Suppressor macrophage (primary cell): ENCODE measurements at regions not wholly inside any gene's neighbourhood (a gene's known extent, or its start where the extent isn't known, plus 50 kb on each side); places are given as distances from the start of the nearest gene placed in this dataset.
"Not testable (repeated sequence)": the region's sequence is repeated elsewhere in the genome, so short reads cannot be mapped to it uniquely, and the experiment has no call there.

Source experiments
- DNase-seq, 4 experiments: peaks; one replicate each; pipeline ENCODE4 v3.0.0-alpha.2; 2020 to 2022

DNA sequence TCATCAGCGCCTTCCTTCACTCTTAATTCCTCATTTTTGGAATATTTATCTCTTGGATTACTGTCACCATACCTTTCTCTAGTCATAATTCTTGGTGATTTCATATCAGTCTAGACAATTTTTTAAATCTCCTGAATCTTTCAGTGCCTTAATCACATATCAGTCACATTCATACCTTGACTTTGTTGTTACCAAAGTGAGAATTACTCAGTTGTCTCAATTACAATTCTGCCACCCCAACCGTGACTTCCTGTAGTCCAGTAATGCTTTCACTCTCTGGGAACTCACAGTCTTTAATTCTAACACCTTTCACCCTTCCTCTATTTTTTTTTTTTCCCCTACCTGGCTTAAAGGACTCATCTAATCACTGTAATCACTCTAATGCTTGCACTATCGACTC is 1275.3 kb upstream of the TENM3 start:
- no peak for DNase-seq

- no peak for DNase-seq
Observed at GRCh38 chr4:180973894-180974293, 1269.3 kb upstream of the TENM3 start.

DNA sequence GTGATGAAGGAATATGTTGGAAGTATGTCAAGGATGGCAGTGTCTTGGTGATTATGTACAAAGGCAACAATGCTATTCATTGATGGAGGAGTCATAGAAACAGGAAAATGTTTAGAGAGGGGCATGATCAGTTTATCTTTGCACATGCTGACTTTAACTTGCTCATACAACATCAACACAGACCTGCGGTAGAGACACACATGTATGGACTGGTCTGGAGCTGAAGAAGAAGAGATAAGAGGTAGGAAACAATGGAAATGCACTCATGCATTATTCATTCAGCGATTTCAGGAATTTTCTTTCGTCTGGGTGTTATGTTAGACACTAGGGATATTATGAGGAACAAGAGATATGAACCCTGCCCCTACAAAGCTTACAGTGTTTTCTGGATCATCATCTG is 1252.3 kb upstream of the TENM3 start:
- no peak for DNase-seq

DNA sequence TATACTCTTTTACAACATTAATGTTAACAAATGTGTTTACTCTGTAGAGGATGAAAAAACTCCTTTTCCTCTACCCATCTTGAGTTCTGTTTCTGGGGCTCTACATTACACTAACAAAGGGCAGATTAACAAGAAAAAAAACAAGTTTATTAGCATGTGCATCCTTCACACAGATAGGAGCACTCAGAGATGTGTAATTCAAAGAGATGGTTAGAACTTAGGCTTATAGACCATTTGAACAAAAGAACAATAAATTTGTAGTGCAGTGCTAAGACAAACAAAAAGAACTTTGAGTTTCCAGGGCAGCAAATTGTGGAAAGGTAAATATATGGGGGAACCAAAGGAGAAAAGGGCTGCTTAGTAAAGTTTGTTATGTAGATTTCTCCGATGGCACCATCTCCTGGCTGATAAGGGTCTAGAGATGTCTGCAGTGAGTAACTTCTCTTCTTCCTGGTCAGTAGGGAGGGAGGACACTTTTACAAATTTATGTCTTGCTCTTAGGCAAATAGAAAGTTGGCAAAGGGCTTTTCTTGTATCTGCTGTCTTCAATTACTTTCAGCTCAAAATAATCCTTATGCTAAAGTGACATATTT is 1249.9 kb upstream of the TENM3 start:
- DNase-seq, result no peak

GRCh38 chr4:180994722-180995121 is 1248.5 kb upstream of the TENM3 start:
- no peak for DNase-seq

- DNase-seq, result no peak
Observed at GRCh38 chr4:180999217-180999616, 1244.0 kb upstream of the TENM3 start.

- DNase-seq, result no peak
Observed at GRCh38 chr4:181004056-181004455, 1239.1 kb upstream of the TENM3 start.

DNA sequence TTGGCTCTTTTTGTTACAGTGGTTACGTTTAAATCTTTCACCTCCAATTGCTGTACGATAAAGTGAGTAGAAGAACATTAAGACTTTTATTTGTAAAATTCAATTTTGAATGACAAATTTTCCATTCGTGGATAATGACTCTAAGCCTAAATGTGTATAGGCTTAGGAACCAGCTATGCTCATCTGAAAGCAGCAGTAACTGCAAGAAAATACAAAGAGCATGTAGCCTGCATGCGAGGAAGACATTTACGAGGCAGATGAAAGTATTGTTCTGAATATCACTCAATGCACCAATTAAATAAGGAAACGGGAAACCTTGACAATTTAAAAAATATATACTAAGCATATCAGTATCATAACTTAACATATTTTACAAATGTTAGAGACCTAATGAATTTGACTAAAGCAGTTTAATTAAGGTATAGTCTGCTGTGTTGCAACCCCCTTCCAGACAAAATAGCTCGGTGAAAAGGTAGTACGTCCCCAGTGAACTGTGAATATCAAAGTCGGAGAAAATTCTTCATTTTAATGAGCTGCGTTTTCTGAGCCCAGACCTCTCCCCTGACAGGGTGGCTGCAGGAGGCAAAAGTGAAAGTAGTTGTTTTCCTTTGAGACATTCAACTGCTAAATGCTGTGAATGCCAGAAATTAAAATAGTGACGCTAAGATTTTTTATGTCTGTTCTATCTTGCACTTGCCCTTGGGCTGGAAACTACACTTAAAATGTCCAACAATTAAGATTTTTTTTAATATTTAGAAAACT is 1236.5 kb upstream of the TENM3 start:
- no peak for DNase-seq

DNA sequence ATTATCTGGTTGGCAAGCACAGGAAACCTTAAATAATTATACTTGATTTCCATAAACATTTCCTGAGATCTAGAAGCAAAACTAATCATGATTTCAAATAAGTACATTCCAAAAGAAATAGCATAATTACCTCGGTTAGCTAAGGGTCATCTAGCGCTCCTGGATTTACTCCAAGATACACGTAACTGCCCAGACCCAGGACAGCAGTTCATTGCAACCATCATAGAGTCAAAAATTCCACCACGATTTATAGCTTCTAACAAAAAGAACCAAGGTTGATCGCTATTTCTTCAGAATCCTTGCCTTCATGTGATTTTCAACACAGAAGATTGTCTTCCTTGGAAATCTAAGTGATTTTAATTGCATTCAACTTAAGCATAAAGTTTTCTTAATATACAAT is 1235.5 kb upstream of the TENM3 start:
- DNase-seq, result no peak

DNA sequence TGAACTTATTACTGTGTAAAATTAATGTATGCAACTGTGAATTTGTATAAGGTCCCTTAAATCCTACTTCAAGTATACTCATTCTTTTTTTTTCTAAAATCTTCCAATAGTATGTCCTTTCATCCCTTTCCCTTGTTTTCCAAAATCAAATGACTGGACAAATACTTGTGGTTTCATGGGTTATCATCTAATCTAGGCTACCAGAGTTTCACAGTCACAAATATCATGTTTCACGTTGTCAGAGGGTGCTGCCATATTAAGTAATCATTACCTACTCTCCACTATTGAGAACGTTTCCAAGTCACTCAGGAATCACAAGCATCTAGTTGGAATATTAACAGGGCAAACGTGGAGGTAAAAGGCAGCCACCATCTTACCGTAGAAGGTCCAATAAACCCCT is 1235.0 kb upstream of the TENM3 start:
- no peak for DNase-seq

DNA sequence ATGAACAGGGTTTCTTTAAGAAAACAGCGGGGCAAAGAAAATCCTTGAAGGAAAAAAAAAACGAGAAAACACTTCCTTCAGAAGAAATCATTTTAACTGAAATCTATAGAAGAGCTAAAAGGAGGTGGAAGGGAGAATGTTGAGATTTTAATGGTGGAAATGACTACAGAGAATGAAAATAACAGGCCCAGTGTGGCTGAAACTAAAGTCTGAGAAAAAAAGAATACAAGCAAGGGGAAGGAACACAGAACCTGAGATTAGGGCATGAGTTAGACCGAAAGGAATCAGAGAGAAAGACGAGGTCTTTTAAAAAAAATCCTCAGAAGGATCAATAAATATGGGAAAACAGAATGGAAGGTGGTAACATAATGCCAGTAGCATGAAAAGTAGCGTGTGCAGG is 1230.0 kb upstream of the TENM3 start:
- DNase-seq, result no peak

DNA sequence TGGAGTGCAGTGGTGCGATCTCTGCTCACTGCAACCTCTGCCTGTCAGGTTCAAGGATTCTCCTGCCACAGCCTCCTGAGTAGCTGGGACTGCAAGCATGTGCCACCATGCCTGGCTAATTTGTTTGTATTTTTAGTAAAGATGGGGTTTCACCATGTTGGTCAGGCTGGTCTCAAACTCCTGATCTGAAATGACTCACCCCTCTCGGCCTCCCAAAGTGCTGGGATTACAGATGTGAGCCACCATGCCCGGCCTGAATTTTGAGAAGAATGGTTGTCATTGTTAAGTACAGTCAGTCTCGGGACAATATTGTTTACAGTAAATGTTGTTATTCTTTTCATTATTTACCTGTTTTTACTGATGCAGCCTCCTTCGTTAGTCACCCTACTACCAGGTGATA is 1226.2 kb upstream of the TENM3 start:
- DNase-seq, result no peak

DNA sequence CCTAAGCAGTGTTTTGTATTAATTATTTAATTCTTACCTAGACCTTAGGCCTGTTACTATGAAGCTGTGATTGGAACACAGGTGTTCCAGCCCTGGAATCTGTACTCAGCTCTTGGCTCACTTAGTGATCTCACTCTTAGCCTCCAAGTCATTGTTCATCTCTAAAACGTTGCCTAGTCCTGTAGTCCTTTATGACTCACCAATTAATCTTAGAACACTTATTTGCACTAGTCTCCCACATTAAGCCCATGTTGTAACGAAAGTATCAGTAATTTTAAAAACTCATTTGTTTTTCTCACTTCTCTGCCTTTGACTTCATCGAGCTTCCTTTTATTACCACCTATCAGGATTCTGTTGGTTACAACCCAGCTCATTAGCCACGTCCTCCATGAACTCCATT is 1224.7 kb upstream of the TENM3 start:
- DNase-seq, result no peak

DNA sequence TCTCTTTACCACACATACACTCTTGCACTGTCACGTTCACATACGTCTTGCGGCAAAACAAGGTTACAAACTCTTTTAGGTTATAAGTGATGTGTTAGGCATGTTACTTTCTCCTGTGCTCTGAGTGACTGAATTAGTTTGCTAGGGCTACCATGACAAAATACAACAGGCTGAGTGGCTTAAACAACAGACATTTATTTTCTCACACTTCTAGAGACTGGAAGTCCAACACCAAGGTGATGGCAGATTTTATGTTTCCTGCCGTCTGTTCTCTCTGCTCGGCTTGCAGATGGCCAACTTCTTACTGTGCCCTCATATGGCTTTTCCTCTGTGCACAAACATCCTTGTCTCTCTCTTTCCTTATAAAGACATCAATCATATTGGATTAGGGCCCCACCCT is 1224.3 kb upstream of the TENM3 start:
- DNase-seq, result no peak

DNA sequence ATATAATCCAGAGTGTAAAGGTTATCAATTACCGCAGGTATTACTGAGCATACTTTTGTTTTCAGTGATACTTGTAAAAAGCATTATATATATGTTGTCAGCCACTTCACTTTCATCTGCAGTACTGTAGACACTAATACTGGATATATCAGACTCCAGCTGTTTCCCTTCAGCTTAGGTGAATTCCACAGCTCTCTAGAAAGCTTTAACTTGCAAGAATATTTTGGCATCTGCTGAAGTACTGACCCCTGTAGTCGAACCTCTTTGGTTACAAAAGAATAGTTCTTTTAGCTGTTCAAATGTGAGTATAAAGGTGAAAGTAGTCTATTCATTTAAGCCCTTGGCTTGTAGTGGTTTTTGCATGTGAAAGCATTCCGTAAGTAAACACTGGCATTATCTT is 1222.7 kb upstream of the TENM3 start:
- DNase-seq, result no peak

DNA sequence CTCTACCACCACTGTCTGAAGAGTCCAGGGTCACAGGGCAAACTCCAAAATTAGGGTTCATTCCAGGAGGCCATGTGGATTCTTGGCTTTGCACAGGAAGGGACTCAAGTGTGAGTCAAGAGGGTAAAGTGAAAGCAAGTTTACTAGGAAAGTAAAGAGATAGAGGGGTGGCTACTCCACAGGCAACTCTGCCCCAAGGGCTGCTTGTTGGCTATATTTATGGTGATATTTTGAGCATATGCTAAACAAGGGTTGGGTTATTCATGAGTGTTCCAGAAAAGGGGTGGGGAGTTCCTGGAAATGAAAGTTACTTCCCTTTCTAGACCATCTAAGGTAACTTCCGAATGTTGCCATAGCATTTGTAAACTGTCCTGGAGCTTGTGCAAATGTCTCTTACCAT is 1222.0 kb upstream of the TENM3 start:
- DNase-seq, result no peak

DNA sequence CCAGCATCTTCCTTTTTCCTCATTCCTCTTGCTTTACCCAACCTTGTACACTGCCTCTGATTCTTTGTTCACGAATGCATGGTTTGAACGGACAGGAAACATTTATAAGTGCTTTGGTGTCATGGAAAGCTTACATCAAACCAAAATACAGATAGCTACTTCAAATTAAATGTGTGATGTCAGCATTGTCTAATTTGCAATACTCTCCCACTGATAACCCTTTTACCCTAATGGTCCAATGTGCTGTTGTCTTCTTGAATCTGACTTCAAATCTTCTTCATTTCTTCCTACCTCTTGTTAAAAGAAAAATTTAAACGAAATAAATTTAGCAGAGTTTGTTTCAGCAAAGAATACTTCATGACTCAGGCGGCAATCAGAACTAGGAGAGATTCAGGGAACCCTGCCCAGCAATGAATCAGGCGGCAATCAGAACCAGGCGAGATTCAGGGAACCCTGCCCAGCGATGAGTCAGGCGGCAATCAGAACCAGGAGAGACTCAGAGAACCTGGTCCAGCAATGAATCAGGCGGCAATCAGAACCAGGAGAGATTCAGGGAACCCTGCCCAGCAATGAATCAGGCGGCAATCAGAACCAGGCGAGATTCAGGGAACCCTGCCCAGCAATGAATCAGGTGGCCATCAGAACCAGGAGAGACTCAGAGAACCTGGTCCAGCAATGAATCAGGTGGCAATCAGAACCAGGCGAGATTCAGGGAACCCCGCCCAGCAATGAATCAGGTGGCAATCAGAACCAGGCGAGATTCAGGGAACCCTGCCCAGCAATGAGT is 1212.9 kb upstream of the TENM3 start:
- DNase-seq, result not testable (repeated sequence)

GRCh38 chr4:181030961-181031360 is 1212.2 kb upstream of the TENM3 start:
- no peak for DNase-seq

DNA sequence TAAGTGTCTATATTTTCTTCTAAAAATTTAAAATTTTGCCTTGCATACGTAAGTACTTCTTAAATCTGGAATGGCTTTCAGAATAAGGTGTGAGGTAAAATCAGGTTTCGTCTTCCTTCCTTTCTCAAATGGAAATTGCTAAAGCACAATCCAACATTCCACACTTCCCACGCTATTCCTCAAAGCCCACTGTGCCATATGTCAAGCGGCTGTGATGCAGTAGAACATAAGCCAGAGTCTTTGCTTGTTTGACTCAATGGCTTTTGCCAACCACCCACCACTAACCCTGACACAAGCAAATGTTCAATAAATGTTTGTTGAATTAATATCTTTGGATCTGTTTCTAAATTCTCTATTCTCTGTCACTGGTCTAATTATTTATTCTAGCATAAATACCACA is 1199.7 kb upstream of the TENM3 start:
- DNase-seq, result no peak

DNA sequence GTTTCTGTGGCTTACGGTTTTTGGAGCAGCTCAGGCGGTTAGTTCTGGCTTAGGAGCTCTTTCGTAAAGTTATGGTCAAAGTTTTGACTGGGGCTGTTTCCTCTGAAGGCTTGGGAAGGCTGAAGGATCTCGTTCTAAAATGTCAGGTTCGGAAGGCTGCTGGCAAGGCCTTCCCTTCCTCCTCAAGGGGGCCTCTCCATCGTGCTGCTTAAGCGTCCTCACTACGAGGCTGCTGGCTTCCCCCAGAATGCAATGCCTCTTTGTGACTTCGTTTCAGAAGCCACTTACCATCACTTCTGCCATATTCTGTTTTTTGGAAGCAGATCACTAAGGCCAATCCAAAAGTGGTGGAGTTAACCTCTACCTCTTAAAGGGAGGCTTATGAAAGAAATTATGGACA is 1196.4 kb upstream of the TENM3 start:
- no peak for DNase-seq

GRCh38 chr4:181051931-181052330 is 1191.3 kb upstream of the TENM3 start:
- DNase-seq, result no peak

DNA sequence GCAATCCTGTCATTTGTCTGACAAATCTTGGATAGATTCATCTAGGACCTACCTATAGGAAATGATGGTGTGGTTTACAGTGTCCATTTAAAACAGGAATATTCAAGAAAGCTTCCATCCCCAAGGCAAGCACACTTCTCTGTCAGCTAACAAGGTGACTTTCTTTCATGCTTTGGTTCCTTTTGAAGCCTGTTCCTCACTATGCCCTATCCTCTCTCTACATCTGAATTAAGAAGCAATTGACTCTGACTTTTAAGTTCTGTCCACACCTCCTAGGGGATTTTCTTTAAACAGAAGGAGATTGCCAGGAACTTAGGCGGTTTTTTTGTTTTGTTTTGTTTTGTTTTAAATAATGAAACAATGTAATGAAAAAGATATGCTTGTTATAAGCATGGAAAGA is 1181.4 kb upstream of the TENM3 start:
- DNase-seq, result no peak

GRCh38 chr4:181063212-181063611 is 1180.0 kb upstream of the TENM3 start:
- DNase-seq, result no peak

DNA sequence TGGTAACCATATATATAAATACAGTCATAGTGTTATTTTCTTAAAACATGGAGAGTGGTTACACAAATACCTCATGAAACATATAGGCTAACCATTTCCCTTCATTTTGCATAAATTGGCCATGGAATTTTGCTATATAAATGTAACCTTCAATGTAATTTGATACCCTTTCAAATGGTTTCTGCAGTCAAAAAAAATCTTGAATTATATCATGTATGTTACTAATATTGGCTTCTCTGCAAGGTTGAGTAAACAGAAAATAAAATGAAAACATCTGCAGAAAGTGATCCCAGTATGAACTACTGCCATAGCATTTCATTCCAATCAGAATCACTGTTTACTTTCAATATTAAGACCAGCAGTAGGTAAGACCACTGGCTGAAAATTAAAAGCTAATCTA is 1165.9 kb upstream of the TENM3 start:
- DNase-seq, result no peak
